Heart right ventricle (tissue), 16 donors: ENCODE measurements at regions not wholly inside any gene's neighbourhood (a gene's known extent, or its start where the extent isn't known, plus 50 kb on each side); places are given as distances from the start of the nearest gene placed in this dataset.

Experiments used
- ATAC-seq, 8 donors: fragments of 200-7000 bp; cut with Tn5 transposase; one replicate each; pipeline ENCODE4 v1.9.1; 2020; ENCODE audit warnings: mild to moderate bottlenecking in 8 of 8, moderate library complexity in 8 of 8, moderate number of reproducible peaks in 1 of 8
- DNase-seq, 2 donors: peaks; one replicate each; pipeline ENCODE4 v3.0.0-alpha.2; 2020
- H3K27ac ChIP-seq, 10 donors: fragments of 200-600 bp; sonication (generic) in 2 of 10; one replicate each; pipeline versions ENCODE4 v1.5.0 to v1.8.0; 2020 to 2022; ENCODE audit warnings: mild to moderate bottlenecking in 3 of 10
- H3K27me3 ChIP-seq, 7 donors: fragments of 200-600 bp; one replicate each; pipeline ENCODE4 v1.8.0; 2021 to 2022; ENCODE audit warnings: mild to moderate bottlenecking in 2 of 7
- H3K36me3 ChIP-seq, 9 donors: fragments of 200-600 bp; sonication (generic) in 1 of 9; one replicate each; pipeline versions ENCODE4 v1.5.0 to v1.8.0; 2020 to 2022; ENCODE audit warnings: mild to moderate bottlenecking in 2 of 9
- H3K4me1 ChIP-seq, 9 donors: fragments of 200-600 bp; sonication (generic) in 1 of 9; one replicate each; pipeline versions ENCODE4 v1.5.0 to v1.8.0; 2020 to 2022; ENCODE audit warnings: mild to moderate bottlenecking in 4 of 9
- H3K4me3 ChIP-seq, 10 donors: fragments of 200-600 bp; sonication (generic) in 2 of 10; one replicate each; pipeline versions ENCODE4 v1.5.0 to v1.8.0; 2020 to 2022; ENCODE audit warnings: mild to moderate bottlenecking in 7 of 10, moderate library complexity in 2 of 10
- H3K9me3 ChIP-seq, 11 donors: fragments of 200-600 bp in 10 of 11; sonication (generic) in 2 of 11; one replicate each; pipeline versions ENCODE4 v1.5.0 to v1.8.0; 2013 to 2022; ENCODE audit warnings: mild to moderate bottlenecking in 2 of 11, control low read depth in 1 of 11, moderate library complexity in 1 of 11
- CTCF ChIP-seq, 9 donors: fragments of 200-600 bp; sonication (generic) in 2 of 9; IDR thresholded peaks; one replicate each; pipeline versions ENCODE4 v1.5.0 to v1.8.0; 2021 to 2022; ENCODE audit warnings: antibody characterized with exemption in 9 of 9, mild to moderate bottlenecking in 5 of 9, moderate library complexity in 1 of 9
- WGBS, 2 donors: extraction: QIAGEN DNeasy Blood & Tissue Kit; methylation state at CpG; one replicate each; pipeline ENCODE4 v1.1.7; 2013; ENCODE audit warnings: inconsistent platforms in 1 of 2; 5-methylcytosine and 5-hydroxymethylcytosine counted together
- intact Hi-C, 10 donors: fragments of 100-400 bp; cut with DNase I; formaldehyde crosslinking; loops; one replicate each; pipeline versions ENCODE4 v1.11.1 to v1.14.2; 2022
- donor health status: Arrhythmogenic right ventricular cardiomyopathy.
- donor health status: ischemic (EF 13 %, LVEDD 7.1; RV severe dilation, severe dysfunction).
- donor health status: healthy with polysubstance abuse.
- donor health status: DM: no; HTN: yes; CAD: no.
- donor health status: DM: no; HTN: no; CAD: no.
- donor health status: ischemic (EF 25% LVEDD 6.9; RV normal size, moderate dysfunction).
- donor health status: ischemic (EF 25% LVEDD 5.7; RV mildly dilated, moderate dysfunction).
- donor health status: healthy.
- donor health status: DM: yes; HTN: yes; CAD: no.
- donor health status: Ischemic cardiomyopathy.
- donor health status: ischemic (EF 35%, LVEDD 5.7; RV mildly dilated, moderate dysfunction).
- donor health status: nonischemic (EF 11% LVEDD 7.7; RV severe dilation, severe dysfunction).
- donor health status: DM: yes; HTN: yes; CAD: no.
- donor health status: PGD.
- donor health status: ischemic (EF 29% LVEDD 5.4; RV normal size, mild dysfunction).
- donor health status: nonischemic (EF 23%, LVEDD 6.1; RV moderate dilation, normal function).

DNA sequence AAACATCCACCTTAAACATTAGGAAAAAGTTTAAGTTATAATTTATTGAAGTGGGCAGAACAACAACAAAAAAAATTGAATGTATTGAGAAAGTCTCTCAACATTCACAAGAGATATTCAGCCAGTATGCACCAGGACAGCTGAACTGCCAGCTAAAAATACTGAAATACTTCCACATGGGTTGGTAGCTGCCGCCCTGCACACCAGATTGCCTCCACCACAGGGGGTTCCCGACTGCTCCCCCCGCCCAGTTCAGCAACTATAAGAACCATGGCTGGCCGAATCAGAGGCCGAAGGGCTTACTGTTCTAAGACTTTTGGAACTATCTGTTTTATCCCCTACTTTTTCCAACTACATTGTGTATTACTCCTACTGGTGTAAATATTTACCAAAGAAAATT lies 150.0 kb upstream of the LRP1B start:
- ATAC-seq = no peak
- H3K36me3 ChIP-seq = no peaks in the 10 kb centered on the region

DNA sequence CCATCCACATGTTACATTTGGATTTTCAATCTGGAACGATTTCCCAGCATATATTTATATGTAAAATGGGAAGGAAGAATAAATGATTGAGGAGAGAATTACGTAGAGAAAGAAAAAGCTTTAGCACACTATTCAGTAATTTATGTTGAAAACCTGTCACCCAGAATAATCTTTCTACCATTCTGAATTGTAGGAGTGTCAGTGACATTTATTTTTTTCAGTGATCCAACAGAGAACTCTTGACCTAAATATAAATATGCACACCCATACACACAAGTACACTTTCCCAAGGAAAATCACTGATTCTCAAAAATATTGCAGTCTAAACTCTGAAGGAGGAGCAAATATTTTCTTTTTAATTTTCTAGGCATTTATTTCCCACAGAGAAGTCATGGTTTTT lies 140.2 kb upstream of the LRP1B start:
- no peak for ATAC-seq
- no peaks in the 10 kb centered on the region for H3K27me3 ChIP-seq
- H3K4me1 ChIP-seq = no peaks in the 10 kb centered on the region
- no peak overlapping the region for H3K27ac ChIP-seq
- 65 to 66% methylated on average over 2 of the region's 2 CpGs for WGBS, 2 donors
- intact Hi-C loops = no loop called here
- peaks cover 0 to 5% (median 0%) of the 10 kb centered on the region in 11 donors for H3K9me3 ChIP-seq
- no peak overlapping the region for H3K4me3 ChIP-seq
- H3K36me3 ChIP-seq = no peaks in the 10 kb centered on the region
- TF ChIP-seq CTCF (IDR thresholded peaks at IDR 0.05) = no peak
- DNase-seq = no peak

More for the DNA sequence above, 150.0 kb upstream of the LRP1B start:
- H3K27me3 ChIP-seq = no peaks in the 10 kb centered on the region
- intact Hi-C loops = no loop called here
- no peaks in the 10 kb centered on the region for H3K4me1 ChIP-seq
- peaks cover 0 to 14% (median 0%) of the 10 kb centered on the region in 11 donors for H3K9me3 ChIP-seq
- no peak overlapping the region for H3K27ac ChIP-seq
- H3K4me3 ChIP-seq = no peak overlapping the region
- no peak for DNase-seq
- WGBS, 2 donors = 71 to 74% methylated on average over 5 of the region's 5 CpGs
- TF ChIP-seq CTCF (IDR thresholded peaks at IDR 0.05) = no peak

- H3K9me3 ChIP-seq = peaks cover 0 to 5% (median 0%) of the 10 kb centered on the region in 11 donors
- no peak overlapping the region for H3K4me3 ChIP-seq
- no peak for TF ChIP-seq CTCF (IDR thresholded peaks at IDR 0.05)
- no peak for DNase-seq
- no peaks in the 10 kb centered on the region for H3K36me3 ChIP-seq
- no peak overlapping the region for H3K27ac ChIP-seq
- WGBS, 2 donors = 46 to 49% methylated on average over 2 of the region's 2 CpGs
- intact Hi-C loops = no loop called here
- H3K27me3 ChIP-seq = no peaks in the 10 kb centered on the region
- no peak for ATAC-seq
- H3K4me1 ChIP-seq = no peaks in the 10 kb centered on the region
Observed at GRCh38 chr2:142270291-142270690, 139.5 kb upstream of the LRP1B start.

- Histone ChIP-seq H3K27me3 (no peaks in the 10 kb centered on the region), H3K27ac (no peak overlapping the region), H3K9me3 (peaks cover 0 to 21% (median 0%) of the 10 kb centered on the region in 11 donors), H3K4me1 (no peaks in the 10 kb centered on the region), H3K4me3 (no peak overlapping the region), H3K36me3 (no peaks in the 10 kb centered on the region)
- no peak for TF ChIP-seq CTCF (IDR thresholded peaks at IDR 0.05)
- ATAC-seq (no peak), DNase-seq (no peak)
- intact Hi-C loops = no loop called here
- WGBS, 2 donors = 94 to 95% methylated on average over 5 of the region's 5 CpGs
Observed at GRCh38 chr2:142259356-142259755, 128.5 kb upstream of the LRP1B start.
